ENCODE measurements at regions not wholly inside any gene's neighbourhood (a gene's known extent, or its start where the extent isn't known, plus 50 kb on each side); places are given as distances from the start of the nearest gene placed in this dataset.

DNA sequence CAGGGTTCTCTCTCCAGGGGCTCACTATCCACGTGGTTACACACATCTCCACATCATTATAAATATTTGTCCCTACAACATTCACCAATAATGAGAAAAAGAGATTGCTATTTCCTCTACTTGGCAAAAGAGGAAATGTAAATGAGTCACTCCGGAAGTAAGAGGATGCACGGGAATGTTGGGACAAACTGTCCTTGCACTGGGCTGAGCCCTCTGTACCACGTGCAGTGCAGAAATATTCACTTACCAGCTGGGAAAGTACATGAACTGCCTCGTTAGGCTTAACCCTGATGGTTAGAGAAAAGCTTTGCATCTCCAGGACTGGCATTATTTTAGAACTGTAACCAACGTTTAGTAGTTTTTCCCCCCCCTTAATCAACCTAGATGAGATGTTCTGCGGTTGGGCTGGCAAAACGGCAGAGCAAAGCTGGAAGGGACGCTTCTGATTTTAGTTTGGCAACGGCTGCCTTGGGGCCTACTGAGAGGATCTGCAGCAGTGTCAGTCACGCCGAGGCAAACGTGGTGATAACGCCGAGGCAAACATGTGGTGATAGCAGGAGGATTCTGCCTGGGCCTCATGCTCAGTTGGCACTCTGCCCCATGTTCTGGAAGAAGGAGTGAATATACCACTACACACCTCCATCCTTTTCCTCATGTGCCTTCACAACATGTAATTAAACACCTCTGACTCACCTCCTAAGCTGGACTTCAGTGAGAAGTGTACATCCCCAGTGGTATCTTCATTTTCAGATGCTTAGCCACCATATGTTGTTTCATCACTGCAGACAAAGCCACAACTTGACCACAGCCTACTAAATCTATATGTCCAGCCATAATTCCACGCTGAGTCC is 661.4 kb upstream of the KLF4 start:
- peak; percentile 79 for DNase-seq (ENCODE audit: low spot score)

DNA sequence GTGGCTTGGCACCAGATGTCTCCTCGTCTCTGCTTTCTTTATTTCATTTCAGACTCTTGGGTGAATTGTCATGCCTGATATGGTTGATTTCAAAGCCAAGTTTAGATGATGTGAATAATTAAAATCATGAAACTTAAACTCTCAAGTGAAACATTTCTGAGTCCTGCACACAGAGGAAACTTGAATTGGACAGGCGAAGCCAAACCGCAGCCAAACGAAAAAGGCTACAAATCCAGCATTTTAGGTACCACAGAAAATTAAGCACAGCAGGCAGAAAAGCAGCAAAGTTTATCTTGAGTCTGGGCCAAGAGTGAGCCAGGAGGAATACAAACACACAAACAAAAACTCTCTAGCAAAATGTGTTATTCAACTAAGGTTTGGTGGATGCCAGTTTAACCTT is 659.8 kb upstream of the KLF4 start:
- no peak for DNase-seq (ENCODE audit: low spot score)

DNA sequence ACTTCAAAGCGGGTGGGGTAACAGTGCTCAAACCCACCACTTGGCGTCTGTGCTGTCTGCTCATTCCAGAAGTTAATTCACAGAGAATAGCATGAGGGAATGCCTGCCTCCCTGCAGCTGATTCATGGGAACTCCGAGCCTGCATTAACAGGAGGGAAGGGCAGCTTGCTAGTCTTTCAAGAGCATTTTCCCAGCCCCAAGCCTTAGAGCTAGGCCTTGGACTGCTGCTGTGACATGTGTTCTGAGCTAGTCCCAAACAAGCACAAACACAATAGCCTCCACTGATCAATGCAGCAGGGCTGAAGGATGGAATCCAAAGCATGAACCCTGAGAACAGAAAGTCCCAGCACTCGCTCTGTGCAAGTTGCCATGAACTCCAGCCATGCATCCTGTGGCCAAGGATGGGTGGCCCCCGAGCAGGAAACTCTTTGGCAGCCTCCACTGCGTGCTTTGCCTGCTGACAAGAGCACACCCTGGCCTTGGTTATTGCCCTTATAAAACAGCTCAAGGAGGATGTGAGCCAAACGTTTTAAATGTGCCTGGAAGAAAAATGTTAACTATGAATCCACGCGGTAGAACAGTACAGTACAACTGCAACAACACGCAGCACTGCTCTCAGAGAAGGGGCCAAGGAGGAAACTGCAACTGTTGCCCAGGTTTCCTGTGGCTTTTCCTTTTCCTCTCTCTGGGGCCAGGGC is 653.1 kb upstream of the KLF4 start:
- peak; percentile 36 for DNase-seq (ENCODE audit: low spot score)

DNA sequence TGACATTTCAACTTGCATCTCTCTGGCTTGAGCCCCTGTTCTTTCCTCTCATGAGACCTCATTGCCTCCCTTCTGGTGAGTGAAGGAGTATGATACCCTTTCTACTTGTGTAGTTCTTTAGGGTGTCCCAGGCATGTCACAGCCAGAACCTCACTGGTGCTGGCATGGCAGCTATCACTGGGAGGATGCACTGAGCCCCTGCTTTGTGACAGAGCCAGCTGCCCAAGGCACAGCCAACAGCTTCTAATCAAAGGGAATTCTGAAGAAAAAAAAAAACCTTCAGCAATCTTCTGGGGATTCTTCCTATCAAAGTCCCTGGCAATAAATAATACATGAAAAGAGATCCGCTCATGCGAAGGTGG is 652.6 kb upstream of the KLF4 start:
- no peak for DNase-seq (ENCODE audit: low spot score)

DNA sequence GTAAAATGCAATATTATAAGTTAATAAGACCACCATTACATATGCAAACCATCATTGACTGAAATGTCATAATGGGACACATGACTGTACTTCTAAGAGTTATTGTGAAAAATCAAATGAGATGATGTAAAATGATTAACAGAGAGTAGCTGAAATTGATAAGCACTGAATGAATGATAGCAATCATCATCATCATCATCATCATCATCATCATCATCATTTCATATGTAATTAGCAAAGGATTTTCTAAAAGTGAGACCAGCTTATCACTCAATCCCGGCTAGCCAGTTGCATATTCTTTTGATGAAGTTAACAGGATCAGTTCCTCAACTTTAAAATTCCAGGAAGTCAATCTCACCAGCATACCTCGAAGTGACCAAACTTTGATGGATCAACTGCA is 650.3 kb upstream of the KLF4 start:
- DNase-seq (ENCODE audit: low spot score), result no peak

DNA sequence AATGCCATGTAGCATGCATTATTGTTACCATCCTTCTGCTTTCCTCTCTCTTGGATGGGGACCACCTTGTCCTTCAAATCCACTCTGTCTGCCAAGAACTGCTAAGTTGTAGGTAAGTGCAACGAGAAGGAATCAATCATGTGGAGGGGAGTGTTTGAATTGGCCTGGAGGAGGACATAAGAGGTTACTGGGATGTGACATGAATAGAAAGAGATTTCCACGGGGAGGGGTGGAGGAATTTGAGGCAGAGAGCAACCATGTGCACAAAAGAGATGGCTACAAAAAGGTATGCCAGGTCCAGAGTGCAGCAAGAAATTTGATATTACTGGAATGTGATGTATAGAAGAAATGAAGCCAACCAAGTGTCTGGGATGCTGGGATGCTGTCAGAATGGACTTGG is 648.9 kb upstream of the KLF4 start:
- no peak for DNase-seq (ENCODE audit: low spot score)

DNA sequence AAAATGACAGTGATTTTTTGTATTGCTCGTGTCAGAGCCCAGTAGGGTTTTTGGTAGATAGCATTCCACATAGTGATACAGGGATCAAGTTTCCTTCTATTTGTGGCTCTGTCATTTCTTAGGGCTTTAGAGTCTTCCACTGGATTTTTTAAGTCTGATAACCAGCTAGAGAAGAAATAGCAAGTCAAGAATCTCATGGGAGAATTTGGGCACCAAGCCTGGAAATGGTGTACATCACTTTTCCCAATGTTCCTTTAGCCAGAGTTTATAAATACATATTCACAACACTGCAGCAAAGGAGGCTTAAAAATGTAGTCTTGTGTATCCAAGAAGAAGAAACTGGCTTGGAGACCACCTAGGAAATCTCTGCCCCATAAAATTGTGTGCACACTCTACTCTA is 647.1 kb upstream of the KLF4 start:
- no peak for DNase-seq (ENCODE audit: low spot score)

DNA sequence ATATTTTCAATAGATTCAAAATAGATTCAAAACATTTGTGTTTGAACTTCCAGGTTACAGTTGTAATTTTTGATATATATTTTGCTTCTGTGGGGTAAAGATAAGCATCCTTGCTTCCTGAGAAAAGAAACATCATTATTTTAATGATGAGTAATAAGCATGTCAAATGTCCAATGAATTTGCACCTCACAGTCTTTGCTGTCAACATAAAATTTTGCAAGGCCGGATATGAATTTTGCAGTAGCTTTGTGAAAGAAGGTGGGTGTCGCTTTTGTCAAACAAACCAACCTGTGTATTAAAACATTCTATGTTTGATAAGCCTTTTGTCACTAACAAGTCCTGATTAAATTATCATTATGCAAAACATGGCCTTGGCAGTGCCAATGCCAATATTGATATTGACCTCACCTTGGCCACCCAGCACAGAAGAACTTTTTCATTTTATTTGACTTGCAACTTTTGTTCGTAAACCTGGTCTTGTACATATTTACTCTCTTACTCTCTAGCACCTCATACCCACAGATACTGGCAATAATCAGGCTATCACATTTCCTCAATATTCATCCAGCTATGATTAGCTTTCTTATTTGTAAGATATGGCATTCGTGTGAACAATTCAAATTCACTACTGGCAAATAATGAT is 645.0 kb upstream of the KLF4 start:
- no peak for DNase-seq (ENCODE audit: low spot score)

DNA sequence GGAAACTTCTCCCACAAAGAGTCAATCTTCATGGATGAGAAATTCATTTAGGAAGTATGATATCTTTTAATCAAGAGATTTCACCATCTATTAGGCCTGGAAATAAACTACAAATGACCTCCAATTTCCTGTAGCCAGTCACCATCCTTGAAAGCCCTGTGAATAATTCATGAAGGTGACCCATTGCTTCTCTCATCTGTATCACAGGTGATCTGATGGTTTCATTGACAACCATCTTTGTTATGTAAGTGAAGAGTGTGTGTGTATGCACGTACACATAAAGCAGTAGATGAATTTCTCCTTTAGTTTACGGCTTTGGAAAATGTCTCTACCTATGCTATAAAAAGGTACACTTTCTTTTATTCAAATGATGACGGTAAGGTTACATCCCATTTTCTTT is 644.1 kb upstream of the KLF4 start:
- DNase-seq (ENCODE audit: low spot score), result no peak

DNA sequence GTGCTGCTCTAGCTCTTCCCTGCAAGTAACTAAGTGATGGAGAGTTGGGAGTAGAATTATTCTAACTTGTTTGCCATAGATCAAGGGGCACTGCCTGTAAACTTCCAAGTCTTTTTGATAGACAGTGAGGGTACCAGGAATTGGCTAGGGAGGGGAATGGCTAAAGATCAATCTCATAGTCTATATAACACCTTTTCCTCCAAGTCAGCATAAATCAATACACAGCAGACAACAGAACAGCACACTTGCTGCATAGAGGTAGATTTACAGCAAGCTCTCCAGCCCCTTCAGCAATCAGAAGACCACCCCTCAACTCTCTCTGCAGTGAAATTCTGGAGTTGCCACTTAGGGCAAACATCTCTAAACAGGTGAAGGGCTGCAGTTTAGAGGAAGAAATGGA is 643.5 kb upstream of the KLF4 start:
- no peak for DNase-seq (ENCODE audit: low spot score)

DNA sequence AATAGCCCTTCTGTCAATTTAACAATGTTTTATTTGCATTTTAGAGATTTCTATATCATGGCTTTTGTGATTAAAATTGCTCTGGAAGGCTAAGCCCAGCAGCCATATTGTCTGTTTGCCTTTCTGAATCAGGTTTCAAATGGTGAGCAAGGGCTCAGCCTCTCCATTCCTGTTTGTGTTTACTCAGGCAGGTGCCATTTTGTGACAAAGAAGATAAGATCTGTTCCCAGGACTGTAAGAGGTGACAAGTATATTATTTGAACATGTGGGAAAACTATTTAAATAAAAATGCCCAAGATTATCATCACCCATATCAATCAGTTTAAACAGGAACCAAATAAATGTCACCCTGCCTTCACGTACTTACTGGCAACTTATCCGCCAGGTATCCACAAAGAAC is 641.3 kb upstream of the KLF4 start:
- no peak for DNase-seq (ENCODE audit: low spot score)

DNA sequence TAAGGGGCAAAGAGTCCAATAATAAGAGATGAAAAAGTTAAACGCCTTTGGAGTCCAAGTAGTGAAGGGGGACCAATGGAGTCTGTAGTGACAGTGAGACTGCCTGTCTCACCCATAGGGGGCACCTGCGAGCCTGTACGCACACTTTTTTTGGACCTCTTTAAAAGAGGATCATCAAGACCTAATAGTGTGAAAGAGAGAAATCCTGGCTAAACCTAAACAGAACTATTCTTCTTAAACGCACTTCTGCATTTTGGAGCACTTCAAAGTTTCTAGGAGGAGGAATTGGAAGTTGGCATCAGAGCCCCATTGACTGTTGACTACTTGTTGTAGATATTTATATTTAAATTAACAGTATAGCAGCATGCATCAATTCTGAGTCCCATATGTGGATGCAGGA is 636.1 kb upstream of the KLF4 start:
- no peak for DNase-seq (ENCODE audit: low spot score)

DNA sequence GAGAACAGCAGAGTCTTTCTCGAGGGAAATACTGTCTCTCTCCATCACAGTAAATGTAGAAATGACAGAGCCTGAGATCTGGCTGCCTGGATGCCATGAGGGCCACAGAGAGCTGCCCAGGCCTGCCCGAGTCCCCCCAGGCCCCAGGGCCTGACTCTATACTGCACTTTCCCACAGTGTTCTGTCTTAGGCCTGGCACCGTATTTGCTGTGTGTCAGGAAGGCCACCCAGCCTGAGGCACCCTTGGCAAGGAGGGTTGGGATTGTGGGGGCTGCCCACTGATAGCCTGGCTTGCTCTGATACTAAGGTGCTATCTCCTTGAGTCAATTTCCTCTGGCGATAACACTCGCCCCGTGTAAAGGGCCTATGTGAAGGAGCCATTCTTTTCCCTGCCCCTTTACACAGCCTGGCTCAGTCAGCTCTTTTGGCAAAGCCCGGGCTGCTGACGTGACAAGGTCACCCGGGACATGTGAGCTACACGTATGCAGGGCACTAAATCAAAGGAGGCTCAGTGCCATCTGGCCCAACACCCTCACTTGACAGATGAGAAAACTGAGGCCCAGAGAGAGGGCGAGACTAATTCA is 630.1 kb upstream of the KLF4 start:
- no peak for DNase-seq (ENCODE audit: low spot score)

DNA sequence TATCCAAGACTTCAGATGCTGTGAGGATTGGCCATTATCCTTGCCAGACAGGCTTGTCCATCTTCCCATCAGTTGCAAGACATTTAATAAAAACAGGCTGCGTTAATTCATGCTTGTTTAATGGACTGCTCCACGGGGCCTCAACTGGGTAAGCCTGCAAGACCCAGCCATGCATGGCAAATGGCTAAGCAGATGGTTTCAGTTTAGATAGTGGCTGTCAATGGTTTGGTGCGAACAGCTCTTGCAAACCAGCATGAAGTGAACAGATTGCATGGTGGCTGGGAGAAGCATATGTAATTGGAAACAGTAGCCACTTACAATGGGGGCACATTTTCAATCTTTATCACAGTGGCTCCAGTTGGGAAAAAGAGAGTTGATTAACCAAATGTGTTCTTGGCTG is 628.2 kb upstream of the KLF4 start:
- DNase-seq (ENCODE audit: low spot score), result no peak

DNA sequence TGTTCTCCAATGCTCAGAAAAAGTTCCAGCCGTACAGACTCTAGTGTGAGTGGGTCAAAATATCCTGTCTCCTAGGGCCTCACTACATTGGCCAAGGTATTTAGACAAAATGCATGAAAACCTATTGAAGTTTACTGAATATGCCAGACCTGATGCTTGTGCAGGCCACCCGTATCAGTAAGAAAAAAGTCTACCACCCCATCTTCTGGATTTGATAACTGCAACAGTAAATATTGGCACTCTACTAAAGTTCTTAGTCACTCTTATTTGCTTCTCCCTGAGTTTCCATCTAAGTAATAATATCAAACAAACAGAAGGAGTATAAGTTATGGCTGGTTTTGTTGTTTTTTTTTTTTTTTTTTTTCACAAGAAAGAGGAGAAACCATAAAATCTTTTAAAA is 627.7 kb upstream of the KLF4 start:
- DNase-seq (ENCODE audit: low spot score), result no peak

DNA sequence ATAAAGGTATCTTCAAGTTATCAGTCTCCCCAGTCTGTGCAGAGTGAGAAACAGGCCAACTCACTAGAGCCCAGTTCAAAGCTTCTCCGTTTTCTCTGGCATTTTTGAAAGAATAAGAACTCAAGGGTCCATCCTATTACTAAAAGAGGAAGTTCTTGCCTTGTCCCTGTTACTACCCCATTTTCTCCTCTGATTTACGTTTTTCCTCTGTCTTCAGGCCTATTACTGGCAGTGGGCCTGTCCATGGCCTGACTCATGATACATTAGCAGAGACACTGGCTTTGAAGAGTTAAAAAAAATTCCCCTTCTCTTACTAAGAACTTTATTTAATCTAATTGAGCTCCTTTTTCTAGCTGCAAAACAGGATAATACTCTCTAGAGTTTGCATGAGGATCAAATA is 624.0 kb upstream of the KLF4 start:
- no peak for DNase-seq (ENCODE audit: low spot score)

DNA sequence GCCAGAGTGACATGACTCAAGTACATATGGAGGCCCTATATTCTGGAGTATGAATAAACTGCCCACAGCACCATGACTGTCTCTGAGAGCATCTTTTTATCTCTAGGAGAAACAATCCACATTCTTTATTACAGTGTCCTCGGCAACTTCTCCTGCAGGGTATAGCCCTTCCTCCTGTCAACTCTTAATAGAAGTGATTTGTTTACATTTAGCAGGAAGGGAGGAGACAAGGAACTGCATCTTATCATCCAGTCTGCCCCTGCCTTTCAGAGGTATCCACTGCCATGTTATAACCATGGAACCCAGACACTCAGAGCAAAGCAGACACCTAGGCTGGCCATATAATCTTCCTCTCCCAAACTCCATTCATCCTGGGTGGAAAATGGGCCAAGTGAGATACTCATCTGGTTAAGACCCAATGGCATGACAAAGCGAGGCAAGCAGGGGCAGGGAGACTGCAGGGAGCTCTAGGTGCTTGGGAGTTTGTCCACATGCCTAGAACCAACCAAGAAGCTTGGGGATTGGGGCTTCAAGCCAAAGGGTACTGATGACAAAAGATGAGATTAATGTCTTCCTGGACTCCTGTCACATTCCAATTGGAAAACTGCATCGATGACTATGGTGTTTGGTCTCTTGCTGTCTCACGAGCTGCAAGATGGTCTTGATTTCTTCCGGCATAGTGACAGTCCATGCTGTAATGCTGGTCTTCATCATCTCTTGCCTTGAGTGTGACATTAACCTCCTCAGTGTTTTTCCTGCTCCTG is 620.5 kb upstream of the KLF4 start:
- DNase-seq (ENCODE audit: low spot score), result no peak

DNA sequence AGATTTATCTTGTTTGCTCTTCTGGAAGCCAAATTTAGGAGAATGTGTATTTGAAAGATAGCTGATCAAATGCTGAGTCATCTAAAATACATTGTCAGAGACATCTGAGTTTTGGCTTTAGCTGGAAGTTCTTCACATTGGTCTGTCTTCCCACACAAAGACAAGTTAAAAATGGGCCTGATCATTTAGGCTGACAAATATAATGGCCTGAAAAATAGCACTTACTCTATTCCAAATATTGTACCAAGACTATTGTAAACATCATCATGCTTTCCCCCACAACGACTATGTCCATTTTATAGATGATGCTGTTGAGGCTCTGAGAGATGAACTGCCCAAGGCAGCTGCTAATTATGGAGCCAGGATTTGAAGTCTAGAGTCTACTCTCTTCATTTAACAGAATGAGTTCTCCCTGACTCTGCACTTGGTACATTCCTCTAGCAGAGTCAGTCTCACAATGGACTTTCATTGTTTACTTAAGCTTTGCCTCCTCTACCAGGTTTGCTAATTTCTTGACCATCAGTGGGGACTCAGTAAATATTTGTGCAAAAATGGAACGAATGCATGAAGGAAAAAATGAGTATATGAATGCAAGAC is 619.4 kb upstream of the KLF4 start:
- no peak for DNase-seq (ENCODE audit: low spot score)

DNA sequence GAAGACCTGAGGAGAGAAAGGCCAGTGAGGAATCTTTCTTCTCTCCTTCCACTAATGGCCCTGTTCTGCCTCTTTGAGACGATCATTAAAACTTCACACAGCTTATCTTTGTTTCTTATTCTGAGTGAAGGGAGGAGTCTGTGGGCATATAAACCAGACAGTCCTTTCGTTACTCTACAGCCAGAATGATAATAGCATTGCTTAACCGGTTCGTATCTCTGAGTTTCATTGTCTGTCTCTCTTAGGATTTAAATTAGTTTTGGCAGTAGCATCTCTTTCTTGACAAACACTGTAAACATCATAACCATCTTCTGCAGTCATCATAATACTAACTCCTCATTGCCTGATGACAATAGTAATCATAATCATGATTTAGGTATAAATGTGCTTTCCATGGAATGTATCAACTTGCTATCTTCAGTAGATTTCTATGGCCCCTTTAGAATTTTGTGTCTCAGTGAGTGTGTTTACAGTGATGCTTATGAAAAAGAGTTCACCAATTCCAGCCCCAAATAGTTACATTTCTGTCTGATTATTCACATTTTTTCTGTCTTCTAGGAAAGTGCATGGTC is 618.8 kb upstream of the KLF4 start:
- DNase-seq (ENCODE audit: low spot score), result no peak

DNA sequence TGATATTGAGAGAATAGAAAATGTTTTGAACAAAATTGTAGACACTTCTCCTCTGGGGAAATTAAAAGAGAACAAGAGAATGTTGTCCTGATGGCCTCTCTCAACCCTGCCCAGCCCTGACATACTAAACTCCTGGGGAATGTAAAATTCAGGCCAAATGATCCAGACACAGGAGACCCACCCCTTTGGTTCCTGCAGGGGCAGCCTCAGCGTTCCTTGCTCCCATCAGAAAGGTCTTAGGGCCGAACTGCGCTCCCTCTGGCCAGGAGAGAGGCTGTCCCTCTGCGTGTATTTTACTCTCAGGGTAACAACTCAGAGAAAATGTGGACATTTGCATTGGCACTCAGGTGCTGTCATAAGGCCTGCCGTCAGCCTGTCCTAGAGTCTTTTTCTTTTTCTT is 616.3 kb upstream of the KLF4 start:
- DNase-seq (ENCODE audit: low spot score), result no peak

DNA sequence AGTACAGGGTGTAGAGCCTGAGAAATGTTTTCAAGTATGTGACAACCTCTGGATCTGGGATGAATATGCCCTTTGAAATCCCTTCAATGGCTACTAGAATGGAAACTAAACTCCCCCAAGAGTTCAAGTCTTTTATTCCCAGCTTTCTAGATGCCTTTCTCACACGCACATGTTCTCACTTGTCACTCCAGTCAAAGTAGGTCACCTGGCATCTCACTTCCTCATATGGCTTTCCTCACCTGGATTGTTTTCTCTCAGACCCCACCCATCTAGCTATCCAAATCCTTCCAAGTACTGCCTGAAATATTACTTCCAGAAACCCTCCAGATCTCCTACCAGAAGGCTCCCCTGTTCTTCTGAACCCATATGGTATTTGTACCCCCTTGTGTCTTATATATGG is 615.4 kb upstream of the KLF4 start:
- no peak for DNase-seq (ENCODE audit: low spot score)

Data from kidney capillary endothelial cell (primary cell).